Neural cell (in vitro differentiated cells): ENCODE measurements at regions not wholly inside any gene's neighbourhood (a gene's known extent, or its start where the extent isn't known, plus 50 kb on each side); places are given as distances from the start of the nearest gene placed in this dataset.
"Not testable (repeated sequence)": the region's sequence is repeated elsewhere in the genome, so short reads cannot be mapped to it uniquely, and the experiment has no call there.

Source experiments
- H2AFZ ChIP-seq: fragments of 200-600, 300-800 bp; sonication (generic), shearing (Covaris generic); 2 replicates; pipeline ENCODE4 v1.6.0; 2014; ENCODE audit warnings: low read depth, mild to moderate bottlenecking, antibody characterized with exemption, low read length, moderate library complexity
- H3F3A ChIP-seq: fragments of 200-600 bp; shearing (Covaris generic); 2 replicates; pipeline ENCODE4 v1.6.1; 2016; ENCODE audit warnings: mild to moderate bottlenecking, moderate library complexity, mixed read lengths, antibody characterized with exemption, low read length; ENCODE audit not compliant: insufficient read depth, poor library complexity, severe bottlenecking
- H3K27ac ChIP-seq: fragments of 200-600, 300-800 bp; sonication (generic), shearing (Covaris generic); 2 replicates; pipeline ENCODE4 v1.5.1; 2014; ENCODE audit warnings: mild to moderate bottlenecking, low read length, moderate library complexity
- H3K27me3 ChIP-seq: fragments of 300-800, 200-600 bp; sonication (generic), shearing (Covaris generic); 2 replicates; pipeline ENCODE4 v1.6.0; 2014; ENCODE audit warnings: mild to moderate bottlenecking, low read depth, low read length, moderate library complexity; ENCODE audit not compliant: insufficient read depth
- H3K36me3 ChIP-seq: fragments of 300-800, 200-600 bp; sonication (generic), shearing (Covaris generic); 2 replicates; pipeline ENCODE4 v1.5.1; 2014; ENCODE audit warnings: mild to moderate bottlenecking, antibody characterized with exemption, low read length, moderate library complexity; ENCODE audit not compliant: insufficient read depth
- H3K4me2 ChIP-seq: fragments of 300-800, 200-600 bp; sonication (generic), shearing (Covaris generic); 2 replicates; pipeline ENCODE4 v1.6.0; 2014; ENCODE audit warnings: mild to moderate bottlenecking, low read length
- H3K4me3 ChIP-seq: fragments of 300-800, 200-600 bp; sonication (generic), shearing (Covaris generic); 2 replicates; pipeline ENCODE4 v1.5.1; 2014; ENCODE audit warnings: mild to moderate bottlenecking, low read length, moderate library complexity
- H3K79me2 ChIP-seq: fragments of 200-600 bp; shearing (Covaris generic); replicated peaks from 2 replicates; pipeline ENCODE4 v1.6.0; 2014; ENCODE audit warnings: mild to moderate bottlenecking, low read length, moderate library complexity; ENCODE audit not compliant: insufficient read depth
- H3K9ac ChIP-seq: fragments of 300-800, 200-600 bp; sonication (generic), shearing (Covaris generic); 2 replicates; pipeline ENCODE4 v1.6.1; 2016; ENCODE audit warnings: mild to moderate bottlenecking, low read length, mixed read lengths
- H3K9me2 ChIP-seq: fragments of 200-600 bp; shearing (Covaris generic); 2 replicates; pipeline ENCODE4 v1.6.1; 2016; ENCODE audit warnings: mild to moderate bottlenecking, low read length, mixed read lengths; ENCODE audit not compliant: insufficient read depth
- H3K9me3 ChIP-seq: fragments of 200-600, 300-800 bp; sonication (generic), shearing (Covaris generic); 2 replicates; pipeline ENCODE4 v1.6.1; 2016; ENCODE audit warnings: mild to moderate bottlenecking, mixed run types, low read length, moderate library complexity, mixed read lengths
- H4K20me1 ChIP-seq: fragments of 200-600 bp; shearing (Covaris generic); 2 replicates; pipeline ENCODE4 v1.6.1; 2016; ENCODE audit warnings: mild to moderate bottlenecking, mixed run types; ENCODE audit not compliant: insufficient read depth
- EP300 ChIP-seq: fragments of 450-650 bp; conservative IDR thresholded peaks from 2 replicates; pipeline ENCODE4 v1.6.1; 2014; ENCODE audit warnings: antibody characterized with exemption, mild to moderate bottlenecking, moderate library complexity; ENCODE audit not compliant: poor library complexity, severe bottlenecking
- EZH2 ChIP-seq: fragments of 200-600, 300-800 bp; shearing (Covaris generic), sonication (generic); IDR thresholded peaks from 2 replicates; pipeline ENCODE4 v1.6.1; 2014; ENCODE audit warnings: antibody characterized with exemption, low read length, borderline replicate concordance, mild to moderate bottlenecking; ENCODE audit not compliant: insufficient read depth, poor library complexity, severe bottlenecking
- POLR2AphosphoS5 ChIP-seq: IDR thresholded peaks from 2 replicates; pipeline ENCODE4 v1.6.1; 2012
- RAD21 ChIP-seq: fragments of 450-650 bp; conservative IDR thresholded peaks from 2 replicates; pipeline ENCODE4 v1.6.1; 2014; ENCODE audit warnings: antibody characterized with exemption, mild to moderate bottlenecking, moderate library complexity
- TAF1 ChIP-seq: IDR thresholded peaks from 2 replicates; pipeline ENCODE4 v1.6.1; 2012; ENCODE audit warnings: low read depth
- TF ChIP-seq, protein P1 (sequence below): fragments of 450-650 bp; IDR thresholded peaks from 2 replicates; pipeline ENCODE4 v1.5.1; 2014; ENCODE audit warnings: antibody characterized with exemption, mild to moderate bottlenecking, moderate library complexity; ENCODE audit not compliant: poor library complexity, severe bottlenecking
- TF ChIP-seq, protein P2 (sequence below): IDR thresholded peaks from 2 replicates; pipeline ENCODE4 v1.6.1; 2012; ENCODE audit warnings: borderline replicate concordance

DNA sequence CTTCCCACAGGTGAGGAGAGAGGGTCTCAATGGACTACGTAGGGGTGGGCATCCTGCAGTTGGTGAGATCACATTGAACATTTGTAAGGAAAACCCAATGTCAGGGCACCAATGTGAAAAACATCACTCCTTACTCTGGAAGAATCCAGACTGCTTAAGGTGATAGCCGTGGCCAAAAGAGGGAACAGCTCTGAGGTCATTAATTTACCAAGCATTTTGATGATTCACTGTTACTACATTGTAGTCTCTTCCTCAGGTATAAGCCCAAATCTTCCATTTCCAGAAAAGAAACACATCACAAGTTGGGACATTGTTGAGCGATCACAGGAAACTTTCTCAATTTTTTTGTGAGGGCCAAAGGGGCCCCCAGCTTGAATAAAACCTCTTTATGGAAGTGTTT is 61.1 kb upstream of the SPTLC3 start:
- Histone ChIP-seq H3K27me3 (no peaks in the 10 kb centered on the region), H3K27ac (no peak overlapping the region), H3K36me3 (no peaks in the 10 kb centered on the region), H2AFZ (no peak overlapping the region), H3K9me3 (no peaks in the 10 kb centered on the region), H4K20me1 (no peaks in the 10 kb centered on the region), H3K4me2 (no peak overlapping the region), H3K4me3 (no peak overlapping the region), H3F3A (no peaks in the 10 kb centered on the region), H3K79me2 (no peaks in the 10 kb centered on the region), H3K9ac (no peak overlapping the region), H3K9me2 (no peaks in the 10 kb centered on the region)
- TF ChIP-seq EP300 (no peak), POLR2AphosphoS5 (no peak), TAF1 (no peak), EZH2 (no peak)
- TF ChIP-seq, protein P1, sequence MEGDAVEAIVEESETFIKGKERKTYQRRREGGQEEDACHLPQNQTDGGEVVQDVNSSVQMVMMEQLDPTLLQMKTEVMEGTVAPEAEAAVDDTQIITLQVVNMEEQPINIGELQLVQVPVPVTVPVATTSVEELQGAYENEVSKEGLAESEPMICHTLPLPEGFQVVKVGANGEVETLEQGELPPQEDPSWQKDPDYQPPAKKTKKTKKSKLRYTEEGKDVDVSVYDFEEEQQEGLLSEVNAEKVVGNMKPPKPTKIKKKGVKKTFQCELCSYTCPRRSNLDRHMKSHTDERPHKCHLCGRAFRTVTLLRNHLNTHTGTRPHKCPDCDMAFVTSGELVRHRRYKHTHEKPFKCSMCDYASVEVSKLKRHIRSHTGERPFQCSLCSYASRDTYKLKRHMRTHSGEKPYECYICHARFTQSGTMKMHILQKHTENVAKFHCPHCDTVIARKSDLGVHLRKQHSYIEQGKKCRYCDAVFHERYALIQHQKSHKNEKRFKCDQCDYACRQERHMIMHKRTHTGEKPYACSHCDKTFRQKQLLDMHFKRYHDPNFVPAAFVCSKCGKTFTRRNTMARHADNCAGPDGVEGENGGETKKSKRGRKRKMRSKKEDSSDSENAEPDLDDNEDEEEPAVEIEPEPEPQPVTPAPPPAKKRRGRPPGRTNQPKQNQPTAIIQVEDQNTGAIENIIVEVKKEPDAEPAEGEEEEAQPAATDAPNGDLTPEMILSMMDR: no peak
- TF ChIP-seq, protein P2, sequence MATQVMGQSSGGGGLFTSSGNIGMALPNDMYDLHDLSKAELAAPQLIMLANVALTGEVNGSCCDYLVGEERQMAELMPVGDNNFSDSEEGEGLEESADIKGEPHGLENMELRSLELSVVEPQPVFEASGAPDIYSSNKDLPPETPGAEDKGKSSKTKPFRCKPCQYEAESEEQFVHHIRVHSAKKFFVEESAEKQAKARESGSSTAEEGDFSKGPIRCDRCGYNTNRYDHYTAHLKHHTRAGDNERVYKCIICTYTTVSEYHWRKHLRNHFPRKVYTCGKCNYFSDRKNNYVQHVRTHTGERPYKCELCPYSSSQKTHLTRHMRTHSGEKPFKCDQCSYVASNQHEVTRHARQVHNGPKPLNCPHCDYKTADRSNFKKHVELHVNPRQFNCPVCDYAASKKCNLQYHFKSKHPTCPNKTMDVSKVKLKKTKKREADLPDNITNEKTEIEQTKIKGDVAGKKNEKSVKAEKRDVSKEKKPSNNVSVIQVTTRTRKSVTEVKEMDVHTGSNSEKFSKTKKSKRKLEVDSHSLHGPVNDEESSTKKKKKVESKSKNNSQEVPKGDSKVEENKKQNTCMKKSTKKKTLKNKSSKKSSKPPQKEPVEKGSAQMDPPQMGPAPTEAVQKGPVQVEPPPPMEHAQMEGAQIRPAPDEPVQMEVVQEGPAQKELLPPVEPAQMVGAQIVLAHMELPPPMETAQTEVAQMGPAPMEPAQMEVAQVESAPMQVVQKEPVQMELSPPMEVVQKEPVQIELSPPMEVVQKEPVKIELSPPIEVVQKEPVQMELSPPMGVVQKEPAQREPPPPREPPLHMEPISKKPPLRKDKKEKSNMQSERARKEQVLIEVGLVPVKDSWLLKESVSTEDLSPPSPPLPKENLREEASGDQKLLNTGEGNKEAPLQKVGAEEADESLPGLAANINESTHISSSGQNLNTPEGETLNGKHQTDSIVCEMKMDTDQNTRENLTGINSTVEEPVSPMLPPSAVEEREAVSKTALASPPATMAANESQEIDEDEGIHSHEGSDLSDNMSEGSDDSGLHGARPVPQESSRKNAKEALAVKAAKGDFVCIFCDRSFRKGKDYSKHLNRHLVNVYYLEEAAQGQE: no peak

DNA sequence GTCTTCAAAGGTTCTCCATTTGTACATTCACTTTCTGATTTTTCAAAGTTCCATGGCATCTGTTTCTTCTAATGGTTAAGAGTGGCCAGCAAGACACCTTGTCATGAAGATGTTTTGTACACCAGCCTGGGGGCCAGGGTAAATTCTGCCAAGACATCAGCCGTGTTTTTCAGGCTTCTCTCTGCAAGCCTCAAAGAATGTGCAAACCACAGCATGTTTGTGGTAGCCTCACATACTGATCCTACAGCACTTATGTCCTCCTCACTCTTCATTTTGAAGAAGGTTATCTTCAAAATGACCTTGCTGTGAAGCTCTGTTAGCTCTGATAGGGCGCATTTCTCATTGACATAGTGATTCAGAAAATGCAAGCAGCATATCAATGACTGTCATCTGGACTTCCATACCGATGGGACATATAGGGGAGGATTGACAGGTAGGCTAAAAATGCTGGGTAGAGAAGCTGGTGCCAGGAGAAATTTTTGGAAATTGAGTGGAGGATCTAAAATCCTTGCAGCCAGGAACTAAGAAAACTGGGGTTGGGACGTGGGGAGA is 59.3 kb upstream of the SPTLC3 start:
- Histone ChIP-seq H3K9ac (no peak overlapping the region), H3K27me3 (no peaks in the 10 kb centered on the region), H3F3A (no peaks in the 10 kb centered on the region), H3K4me2 (no peak overlapping the region), H3K9me3 (no peaks in the 10 kb centered on the region), H3K27ac (no peak overlapping the region), H4K20me1 (no peaks in the 10 kb centered on the region), H3K4me3 (no peak overlapping the region), H3K79me2 (no peaks in the 10 kb centered on the region), H2AFZ (no peak overlapping the region), H3K36me3 (no peaks in the 10 kb centered on the region), H3K9me2 (no peaks in the 10 kb centered on the region)
- TF ChIP-seq EP300: no peak
- TF ChIP-seq TAF1: no peak
- TF ChIP-seq, protein P2: no peak
- TF ChIP-seq, protein P1: no peak
- TF ChIP-seq RAD21: no peak
- no peak for TF ChIP-seq POLR2AphosphoS5

DNA sequence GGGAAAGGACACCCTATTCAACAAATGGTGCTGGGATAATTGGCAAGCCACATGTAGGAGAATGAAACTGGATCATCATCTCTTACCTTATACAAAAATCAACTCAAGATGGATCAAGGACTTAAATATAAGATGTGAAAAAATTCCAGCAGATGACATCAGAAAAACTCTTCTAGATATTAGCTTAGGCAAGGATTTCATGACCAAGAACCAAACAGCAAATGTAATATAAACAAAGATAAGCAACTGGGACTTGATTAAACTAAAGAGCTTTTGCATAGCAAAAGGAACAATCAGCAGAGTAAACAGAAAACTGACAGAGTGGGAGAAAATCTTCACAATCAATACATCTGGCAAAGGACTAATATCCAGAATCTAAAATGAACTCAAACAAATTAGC is 54.5 kb upstream of the SPTLC3 start:
- H4K20me1 ChIP-seq, H3F3A ChIP-seq, H3K4me3 ChIP-seq, H3K36me3 ChIP-seq, H3K9me2 ChIP-seq, H2AFZ ChIP-seq, H3K9ac ChIP-seq, H3K27me3 ChIP-seq, H3K4me2 ChIP-seq, H3K9me3 ChIP-seq, H3K79me2 ChIP-seq, H3K27ac ChIP-seq: not testable (repeated sequence)
